ENCODE measurements at regions not wholly inside any gene's neighbourhood (a gene's known extent, or its start where the extent isn't known, plus 50 kb on each side); places are given as distances from the start of the nearest gene placed in this dataset.
"Not testable (repeated sequence)": the region's sequence is repeated elsewhere in the genome, so short reads cannot be mapped to it uniquely, and the experiment has no call there.

GRCh38 chr6:100065348-100065747 lies 71.3 kb upstream of the MCHR2 start:
- TF ChIP-seq CTCF (IDR thresholded peaks at IDR 0.05 in 4 of 5, conservative IDR thresholded peaks at IDR 0.05 in 1 of 5) (no peak), POLR2A (IDR thresholded peaks at IDR 0.05) (no peak)
- Histone ChIP-seq H3K36me3 (no peaks in the 10 kb centered on the region), H3K27me3 (no peaks in the 10 kb centered on the region), H3K27ac (no peak overlapping the region), H3K9me3 (peaks cover 0 to 13% (median 0%) of the 10 kb centered on the region in 3 donors), H3K4me3 (no peak overlapping the region), H3K4me1 (no peaks in the 10 kb centered on the region)
- in situ Hi-C loops (cut with MboI; ENCODE audit: low sequenced_read_pairs in 4 of 4) (no loop called here), intact Hi-C loops (cut with DNase I; ENCODE audit: low total_unique reads) (no loop called here)
- ATAC-seq, result no peak
- DNase-seq, result no peak

GRCh38 chr6:100062621-100063020 lies 68.6 kb upstream of the MCHR2 start:
- Histone ChIP-seq H3K27me3 (no peaks in the 10 kb centered on the region), H3K4me3 (no peak overlapping the region), H3K27ac (no peak overlapping the region), H3K4me1 (no peaks in the 10 kb centered on the region), H3K9me3 (no peaks in the 10 kb centered on the region), H3K36me3 (no peaks in the 10 kb centered on the region)
- no peak for ATAC-seq
- DNase-seq, result no peak
- no peak for TF ChIP-seq POLR2A (IDR thresholded peaks at IDR 0.05)
- TF ChIP-seq CTCF (IDR thresholded peaks at IDR 0.05 in 4 of 5, conservative IDR thresholded peaks at IDR 0.05 in 1 of 5), result no peak
- intact Hi-C loops (cut with DNase I; ENCODE audit: low total_unique reads), result no loop called here
- in situ Hi-C loops (cut with MboI; ENCODE audit: low sequenced_read_pairs in 4 of 4), result no loop called here

- Histone ChIP-seq H3K27me3 (no peaks in the 10 kb centered on the region), H3K4me3 (no peak overlapping the region), H3K27ac (no peak overlapping the region), H3K9me3 (no peaks in the 10 kb centered on the region), H3K4me1 (no peaks in the 10 kb centered on the region), H3K36me3 (no peaks in the 10 kb centered on the region)
- in situ Hi-C loops (cut with MboI; ENCODE audit: low sequenced_read_pairs in 4 of 4), result no loop called here
- no peak for ATAC-seq
- TF ChIP-seq POLR2A (IDR thresholded peaks at IDR 0.05) (no peak), CTCF (IDR thresholded peaks at IDR 0.05 in 4 of 5, conservative IDR thresholded peaks at IDR 0.05 in 1 of 5) (no peak)
- no peak for DNase-seq
- intact Hi-C loops (cut with DNase I; ENCODE audit: low total_unique reads), result no loop called here
Observed at GRCh38 chr6:100057941-100058340, 63.9 kb upstream of the MCHR2 start.

- Histone ChIP-seq H3K4me3 (no peak overlapping the region), H3K9me3 (no peaks in the 10 kb centered on the region), H3K4me1 (no peaks in the 10 kb centered on the region), H3K27ac (no peak overlapping the region), H3K36me3 (no peaks in the 10 kb centered on the region), H3K27me3 (no peaks in the 10 kb centered on the region)
- intact Hi-C loops (cut with DNase I; ENCODE audit: low total_unique reads), result no loop called here
- no peak for ATAC-seq
- TF ChIP-seq CTCF (IDR thresholded peaks at IDR 0.05 in 4 of 5, conservative IDR thresholded peaks at IDR 0.05 in 1 of 5) (no peak), POLR2A (IDR thresholded peaks at IDR 0.05) (no peak)
- in situ Hi-C loops (cut with MboI; ENCODE audit: low sequenced_read_pairs in 4 of 4), result no loop called here
- no peak for DNase-seq
Observed at GRCh38 chr6:100050550-100050949, 56.5 kb upstream of the MCHR2 start.

GRCh38 chr6:100043961-100044360 lies 49.9 kb upstream of the MCHR2 start:
- H3K9me3 ChIP-seq; ATAC-seq; H3K4me3 ChIP-seq; H3K27ac ChIP-seq; DNase-seq; H3K4me1 ChIP-seq; H3K27me3 ChIP-seq; H3K36me3 ChIP-seq; intact Hi-C loops (cut with DNase I; ENCODE audit: low total_unique reads); in situ Hi-C loops (cut with MboI; ENCODE audit: low sequenced_read_pairs in 4 of 4): not testable (repeated sequence)
